ENCODE measurements at regions not wholly inside any gene's neighbourhood (a gene's known extent, or its start where the extent isn't known, plus 50 kb on each side); places are given as distances from the start of the nearest gene placed in this dataset.
"Not testable (repeated sequence)": the region's sequence is repeated elsewhere in the genome, so short reads cannot be mapped to it uniquely, and the experiment has no call there.

DNA sequence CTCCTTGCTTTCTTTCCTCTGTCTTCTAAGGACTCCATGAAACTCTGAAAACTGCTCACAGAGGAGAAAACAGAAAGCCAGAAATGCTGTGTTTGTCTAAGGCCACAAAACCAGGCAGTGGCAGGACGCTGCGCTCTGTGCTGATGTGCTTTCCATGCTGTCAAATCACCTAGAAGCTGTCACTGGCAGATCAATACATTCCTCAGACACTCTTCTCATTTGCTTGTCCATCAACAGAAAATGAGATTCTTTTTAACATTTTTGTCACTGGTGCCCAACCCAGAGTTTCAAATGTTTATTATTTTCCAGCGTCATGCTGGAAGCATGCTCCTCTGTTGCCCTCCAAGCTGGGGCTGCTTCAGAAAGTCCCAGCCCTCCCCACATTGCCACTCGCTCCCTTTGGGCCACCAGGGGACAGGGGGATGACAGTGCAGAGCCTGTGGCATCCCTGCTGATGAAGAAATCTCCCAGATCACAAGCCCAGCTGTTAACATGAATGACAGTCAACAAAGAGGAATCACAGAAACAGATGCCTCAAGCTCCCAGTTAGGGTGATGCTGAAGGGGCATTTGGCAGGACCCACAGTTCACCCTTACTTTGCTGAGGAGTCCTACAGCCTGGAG, 117.5 kb upstream of the MEIS1 start:
- DNase-seq (ENCODE audit: low spot score) = no peak

DNA sequence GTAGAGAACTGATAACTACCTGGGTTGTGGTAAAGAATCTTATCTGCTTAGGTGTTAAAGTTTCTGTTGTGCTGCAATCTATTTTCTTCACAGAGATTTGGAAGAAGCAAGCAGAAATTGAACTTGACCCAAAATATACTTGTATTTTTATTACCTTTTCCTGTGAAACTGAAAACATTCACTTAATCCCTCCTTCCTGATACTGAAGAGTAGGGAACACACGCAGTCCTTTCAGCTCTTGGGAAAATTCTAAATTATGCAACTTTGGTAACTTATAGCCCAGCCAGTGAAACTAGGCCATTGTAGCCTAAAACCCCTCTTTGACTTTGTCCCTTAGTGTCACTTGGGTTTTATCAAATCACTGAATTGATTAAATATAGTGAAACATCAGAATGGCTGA, 128.4 kb upstream of the MEIS1 start:
- DNase-seq (ENCODE audit: low spot score) = no peak

DNA sequence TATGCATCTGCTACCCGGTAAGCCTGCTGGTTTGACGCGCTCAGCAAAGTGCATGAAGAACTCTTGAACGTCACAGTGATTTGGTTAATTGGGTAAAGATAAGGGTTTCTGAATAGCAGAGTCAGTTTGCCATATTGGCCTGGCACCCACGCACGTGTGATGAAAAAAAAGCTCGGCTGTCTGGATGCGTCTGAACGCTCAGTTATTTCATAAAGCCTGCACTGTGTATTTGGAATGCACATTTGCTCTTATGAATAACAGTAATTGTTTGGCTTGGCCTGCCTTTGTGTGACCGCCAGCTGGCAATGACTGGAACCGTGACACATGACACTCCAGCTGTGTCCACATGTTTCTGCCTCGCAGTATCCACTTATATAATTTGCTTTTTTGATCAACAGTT, 129.2 kb upstream of the MEIS1 start:
- no peak for DNase-seq (ENCODE audit: low spot score)

DNA sequence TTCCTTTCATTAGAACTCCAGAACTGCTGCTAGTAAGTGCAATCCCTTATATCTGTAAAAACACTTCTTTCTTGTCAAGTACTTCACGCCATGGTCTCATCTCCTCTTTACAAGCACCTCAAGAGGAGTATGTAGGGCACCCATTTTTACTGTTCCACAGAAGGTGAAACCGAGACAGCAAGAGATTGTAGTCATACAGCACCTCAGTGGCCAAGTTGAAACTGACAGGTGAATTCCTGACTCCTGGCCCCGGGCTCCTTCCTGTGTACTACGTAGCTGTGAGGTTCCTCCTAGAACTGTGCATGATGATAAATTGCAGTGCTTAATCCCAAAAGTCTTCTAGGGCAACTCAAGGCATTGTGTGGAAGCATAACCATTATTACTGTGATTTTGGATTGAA, 131.5 kb upstream of the MEIS1 start:
- DNase-seq (ENCODE audit: low spot score) = no peak

DNA sequence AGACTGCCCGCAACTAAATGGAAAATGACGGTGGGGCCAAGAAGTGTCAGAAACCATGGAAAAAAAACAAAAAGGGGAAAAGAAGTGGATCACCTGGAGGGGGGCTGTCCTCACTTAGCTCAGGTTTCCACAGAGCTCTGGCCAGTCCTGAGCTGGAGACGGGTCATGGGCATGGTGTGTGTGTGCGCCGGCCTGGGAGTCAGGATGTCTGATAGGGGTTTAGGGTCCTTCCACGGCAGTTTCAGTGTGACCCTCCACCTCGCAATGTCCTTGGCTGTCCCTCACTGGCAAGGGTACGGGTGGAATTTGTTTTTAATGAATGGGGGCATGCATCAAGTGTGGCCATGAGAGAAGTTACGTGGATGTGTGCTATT, 133.2 kb upstream of the MEIS1 start:
- no peak for DNase-seq (ENCODE audit: low spot score)

DNA sequence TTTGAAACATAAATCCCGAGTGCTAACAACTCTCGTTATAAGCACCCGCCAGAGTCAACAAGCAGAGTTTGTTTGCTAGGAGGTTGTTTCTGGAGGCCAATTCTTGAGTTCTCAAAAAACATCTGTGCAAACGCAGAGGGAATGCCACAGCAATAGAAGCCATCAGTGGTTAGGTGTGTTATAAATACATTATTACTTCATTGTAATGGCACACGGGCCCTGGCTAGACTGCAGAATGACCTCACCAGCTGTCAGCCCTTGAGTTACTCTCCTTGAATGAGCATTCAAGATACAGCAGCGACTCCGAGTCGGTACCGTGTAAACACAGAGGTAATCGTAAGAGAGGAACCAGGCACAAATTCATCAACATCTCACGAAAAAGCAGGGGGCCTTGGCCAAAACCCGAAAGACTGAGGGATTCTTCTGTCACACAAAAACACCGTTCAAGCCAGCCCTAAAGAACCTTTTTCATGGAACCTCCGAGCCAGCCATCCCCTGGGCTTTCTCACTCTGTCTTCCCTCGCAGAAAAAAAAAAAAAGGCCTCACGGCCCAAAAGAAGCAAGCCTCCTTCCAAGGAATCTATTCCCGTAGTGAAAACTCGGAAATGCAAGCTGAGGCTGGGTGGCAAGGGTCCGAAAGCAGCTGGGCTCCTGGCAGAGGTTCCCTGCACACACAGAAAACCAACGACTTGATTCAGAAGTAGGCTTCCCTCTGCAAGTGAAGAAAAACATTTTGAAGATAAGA, 133.7 kb upstream of the MEIS1 start:
- peak; percentile 15 for DNase-seq (ENCODE audit: low spot score)

DNA sequence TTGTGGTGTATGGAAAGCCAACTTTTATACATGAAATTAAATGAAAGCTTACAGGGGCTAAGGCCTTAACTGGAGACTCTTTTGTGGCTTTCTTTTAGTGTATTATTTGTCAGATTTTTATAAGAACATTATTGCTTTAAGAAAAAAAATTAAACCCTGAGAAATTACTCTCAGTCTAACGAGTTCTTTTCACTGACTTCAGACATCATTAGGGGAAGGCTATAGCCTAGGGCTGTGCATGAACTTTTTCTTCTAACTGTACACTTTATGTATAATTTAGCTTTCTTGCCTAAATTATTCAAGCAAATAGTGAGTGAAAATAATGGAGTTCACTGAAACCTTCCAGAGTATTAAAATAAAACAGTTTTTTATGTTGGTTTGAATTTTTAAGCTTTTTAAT, 151.1 kb upstream of the MEIS1 start:
- no peak for DNase-seq (ENCODE audit: low spot score)

DNA sequence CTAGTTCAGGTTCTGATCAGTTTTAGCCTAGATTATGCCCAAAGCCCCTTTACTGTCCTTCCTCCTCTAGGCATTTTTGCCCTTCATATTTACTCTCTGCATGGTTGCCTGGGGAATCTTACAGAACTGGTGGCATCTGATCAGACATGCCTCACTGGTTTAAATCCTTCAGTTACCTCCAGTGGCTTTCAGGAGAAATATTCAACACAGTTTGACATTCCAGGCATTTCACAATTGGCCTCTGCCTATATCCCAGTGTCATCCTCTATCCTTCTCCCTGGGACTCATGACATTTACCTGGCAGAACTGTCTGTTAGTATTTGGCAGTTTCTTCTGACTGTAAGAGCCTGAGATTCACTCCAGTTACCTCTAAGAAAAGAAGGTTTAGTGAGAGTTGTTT, 152.9 kb upstream of the MEIS1 start:
- DNase-seq (ENCODE audit: low spot score) = no peak

DNA sequence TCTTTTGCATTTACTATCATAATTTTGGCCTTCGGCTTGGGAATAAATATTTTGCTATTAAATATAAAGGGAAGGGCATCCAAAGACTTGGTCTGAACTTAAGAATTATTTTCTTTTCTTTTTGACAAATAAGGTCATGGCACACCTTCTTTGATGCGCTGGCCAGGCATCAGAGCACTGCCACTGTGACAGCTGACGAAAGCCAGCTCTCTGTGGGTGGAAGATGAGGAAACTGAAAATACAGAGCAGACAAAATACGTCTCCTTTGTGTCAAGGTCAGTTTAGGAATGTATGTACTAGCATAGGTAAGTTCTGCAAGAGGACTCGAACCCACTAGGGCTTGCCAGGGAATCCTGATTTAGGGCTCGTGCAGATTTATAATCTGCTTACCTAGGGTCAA, 155.9 kb upstream of the MEIS1 start:
- no peak for DNase-seq (ENCODE audit: low spot score)

DNA sequence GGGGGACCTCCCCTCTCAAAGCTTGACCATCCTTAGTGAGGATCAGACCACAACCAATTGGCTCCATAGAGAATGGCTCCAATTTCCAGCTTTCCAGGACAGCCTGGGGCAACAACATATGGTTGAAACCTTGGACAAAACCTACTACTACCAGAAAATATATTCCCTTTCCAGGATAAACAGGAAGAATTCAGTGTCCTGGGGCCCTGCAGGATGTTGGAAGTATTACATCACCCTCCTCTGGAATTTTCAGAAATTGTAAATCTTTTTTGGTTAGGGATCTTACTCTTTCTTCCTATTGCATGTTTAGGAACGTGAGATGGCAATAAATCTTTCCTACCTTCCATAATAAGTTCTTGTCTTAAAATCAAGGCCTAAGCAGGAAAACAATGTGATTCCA, 158.9 kb upstream of the MEIS1 start:
- DNase-seq (ENCODE audit: low spot score) = no peak

DNA sequence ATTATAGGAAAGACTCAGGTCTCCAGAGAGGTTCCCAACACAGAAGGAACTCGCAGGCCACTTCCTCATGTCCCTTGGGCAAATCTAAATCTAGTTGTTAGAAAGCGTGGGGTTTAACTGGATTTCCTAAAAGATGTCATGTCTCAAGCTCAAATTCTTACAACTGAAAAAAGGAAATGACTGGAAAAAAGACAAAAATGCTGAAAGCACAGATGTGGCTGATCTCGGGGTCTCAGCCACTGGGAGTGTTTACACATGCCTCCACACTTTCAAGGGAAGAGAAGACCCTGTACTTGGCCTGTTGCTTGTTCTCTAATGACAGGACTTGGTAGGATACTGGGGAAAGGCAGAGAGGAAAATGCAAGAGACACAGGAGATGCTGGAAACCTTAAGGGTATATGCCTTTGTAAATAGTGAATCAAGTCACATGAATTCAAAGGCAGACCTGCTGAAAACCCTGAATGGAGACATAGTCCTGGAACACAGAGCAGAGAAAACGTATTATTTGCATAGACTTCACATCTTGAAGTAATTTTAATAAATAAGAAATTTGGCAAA, 160.9 kb upstream of the MEIS1 start:
- DNase-seq (ENCODE audit: low spot score) = no peak

DNA sequence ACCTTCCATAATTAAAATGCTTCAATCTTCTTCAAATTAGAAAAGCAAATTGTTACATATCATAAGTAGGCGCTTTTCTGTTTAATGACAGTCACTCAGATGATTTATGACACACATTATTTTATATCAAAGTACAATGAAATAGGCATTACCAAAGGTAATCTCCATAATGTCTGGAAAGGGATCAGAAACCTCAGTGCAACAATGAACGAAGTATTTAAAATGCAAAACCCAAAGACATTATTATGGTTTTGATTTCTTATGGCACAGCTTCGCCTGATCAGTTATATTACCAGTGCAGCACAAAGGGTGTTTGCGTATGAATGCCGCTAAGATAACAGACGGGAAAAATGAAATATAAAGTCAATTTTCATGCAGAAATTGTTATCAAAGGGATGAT, 162.2 kb upstream of the MEIS1 start:
- DNase-seq (ENCODE audit: low spot score) = no peak

DNA sequence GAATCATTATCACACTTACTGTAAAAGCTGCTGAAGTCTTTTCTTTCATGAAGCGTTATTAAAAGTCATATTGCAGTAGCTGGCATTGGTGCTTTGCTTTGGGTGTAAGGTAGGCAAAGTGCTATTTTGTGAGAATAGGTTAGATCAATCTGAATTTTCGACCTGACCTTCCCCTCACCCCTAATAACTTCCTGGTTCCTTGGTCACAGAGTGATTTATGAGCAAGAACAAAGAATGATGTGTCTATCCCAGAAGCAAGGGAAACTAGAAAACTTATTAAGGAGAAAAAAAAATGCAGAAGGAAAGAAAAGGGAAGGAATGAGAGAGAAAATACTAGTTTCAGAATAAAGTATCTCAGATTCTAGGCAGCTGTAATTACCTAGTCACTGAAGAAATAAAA, 163.1 kb upstream of the MEIS1 start:
- DNase-seq (ENCODE audit: low spot score) = no peak

DNA sequence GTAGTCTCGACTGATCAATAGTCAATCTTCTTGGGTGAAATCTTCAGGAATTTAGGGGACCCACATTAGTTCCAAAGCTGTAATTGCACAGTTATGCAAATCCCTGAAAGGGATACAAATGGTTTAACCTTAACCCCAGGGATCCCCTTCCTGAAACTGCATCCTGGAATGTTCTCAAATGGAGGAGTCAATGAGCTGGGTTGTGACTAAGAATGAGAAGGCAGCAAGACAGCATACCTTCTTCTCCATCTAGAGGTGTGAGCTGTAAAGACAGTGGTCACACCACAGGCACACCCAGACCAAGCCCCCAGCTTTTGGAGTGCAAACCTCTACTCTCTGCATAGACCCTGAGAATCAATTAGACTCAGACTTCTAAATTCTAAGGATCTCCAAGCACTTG, 164.7 kb upstream of the MEIS1 start:
- DNase-seq (ENCODE audit: low spot score) = no peak

DNA sequence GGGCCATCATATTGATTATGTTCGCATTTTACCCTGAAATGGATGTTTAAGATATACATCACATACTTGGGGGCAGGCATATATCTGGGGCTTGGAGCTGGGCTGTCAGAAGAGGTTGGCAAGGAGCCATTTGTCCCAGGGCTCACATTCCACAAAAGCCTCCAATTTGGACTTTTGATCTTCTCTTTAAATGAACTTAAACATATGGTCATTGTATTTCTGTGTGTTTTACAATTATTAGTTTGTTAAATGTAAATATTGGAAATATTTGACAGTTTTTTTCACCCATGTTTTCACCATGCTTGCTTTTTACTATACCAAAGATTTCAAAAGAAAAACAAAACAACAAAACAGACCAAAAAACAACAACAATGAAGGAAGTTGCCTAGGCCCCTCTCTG, 165.8 kb upstream of the MEIS1 start:
- no peak for DNase-seq (ENCODE audit: low spot score)

DNA sequence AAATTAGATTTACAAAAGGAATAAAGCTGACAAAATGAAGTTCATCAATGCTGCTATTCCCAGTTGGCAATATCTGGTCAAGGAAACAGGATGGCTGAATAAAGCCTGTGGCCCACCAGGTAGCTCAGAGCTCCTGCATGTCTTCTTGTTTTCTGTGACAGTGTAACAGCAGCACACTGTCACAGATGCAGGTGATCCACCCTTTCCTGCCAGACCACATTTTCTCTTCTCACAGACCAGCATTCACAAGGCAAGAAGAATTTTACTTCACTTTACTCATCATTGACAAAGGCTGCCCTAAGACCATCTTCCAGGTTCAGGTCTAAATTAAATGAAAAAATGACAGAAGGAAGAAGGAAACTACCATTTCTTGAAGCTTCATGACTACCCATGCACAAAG, 166.2 kb upstream of the MEIS1 start:
- DNase-seq (ENCODE audit: low spot score) = no peak

DNA sequence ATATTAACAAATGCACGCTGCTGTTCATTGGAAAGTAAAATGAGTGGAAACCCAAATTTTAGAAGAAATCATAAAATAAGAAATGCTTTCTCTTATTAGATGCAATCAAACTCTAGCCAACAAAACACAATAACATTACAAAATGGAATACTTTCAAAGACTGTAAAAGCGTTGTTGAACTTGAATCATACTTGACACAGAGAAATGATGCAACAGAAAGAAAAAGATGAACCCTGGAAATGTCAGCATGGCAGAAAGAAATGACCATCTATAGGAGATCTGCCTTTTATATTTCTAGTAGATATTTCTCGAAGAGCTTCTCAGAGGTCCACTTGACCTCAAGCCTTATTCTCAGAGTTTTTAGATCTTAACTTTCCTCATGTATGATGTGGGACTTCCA, 170.6 kb upstream of the MEIS1 start:
- DNase-seq (ENCODE audit: low spot score) = no peak

DNA sequence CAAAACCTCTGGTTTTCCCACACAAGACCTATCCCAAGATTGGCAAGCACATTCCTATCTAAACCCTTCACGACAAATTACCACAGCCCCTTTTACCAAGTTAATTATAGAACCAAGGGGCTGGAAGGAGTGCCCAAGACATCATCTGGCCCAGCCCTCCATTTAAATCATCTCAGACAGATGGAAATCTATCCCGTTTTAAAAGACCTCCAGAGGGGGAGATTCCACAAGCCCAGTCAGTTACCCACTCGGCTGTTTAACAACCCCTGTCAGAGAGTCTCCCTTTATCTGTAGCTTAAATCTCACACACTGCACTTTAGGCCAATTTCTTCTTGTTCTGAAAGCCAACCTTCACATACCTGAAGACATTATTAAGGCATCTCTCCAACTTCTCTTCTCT, 179.1 kb upstream of the MEIS1 start:
- DNase-seq (ENCODE audit: low spot score) = no peak

DNA sequence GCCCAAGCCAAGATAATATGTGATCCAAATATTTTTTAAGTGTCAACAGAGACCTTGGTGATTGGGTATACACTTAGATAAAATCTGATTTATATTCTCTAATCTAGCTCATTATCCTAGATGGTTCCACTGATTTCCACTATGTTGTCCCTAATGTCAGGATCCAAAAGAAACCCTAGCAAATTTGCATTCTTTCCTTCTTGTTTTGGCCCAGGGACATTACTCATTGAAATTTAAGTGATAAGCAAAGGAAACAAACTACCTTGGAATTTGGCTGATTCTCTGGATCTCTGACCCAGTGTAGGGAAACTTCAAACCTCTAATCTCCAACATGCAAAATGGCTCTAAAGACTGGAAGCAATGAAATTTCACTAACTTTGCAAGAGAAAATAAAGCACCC, 179.8 kb upstream of the MEIS1 start:
- DNase-seq (ENCODE audit: low spot score) = no peak

DNA sequence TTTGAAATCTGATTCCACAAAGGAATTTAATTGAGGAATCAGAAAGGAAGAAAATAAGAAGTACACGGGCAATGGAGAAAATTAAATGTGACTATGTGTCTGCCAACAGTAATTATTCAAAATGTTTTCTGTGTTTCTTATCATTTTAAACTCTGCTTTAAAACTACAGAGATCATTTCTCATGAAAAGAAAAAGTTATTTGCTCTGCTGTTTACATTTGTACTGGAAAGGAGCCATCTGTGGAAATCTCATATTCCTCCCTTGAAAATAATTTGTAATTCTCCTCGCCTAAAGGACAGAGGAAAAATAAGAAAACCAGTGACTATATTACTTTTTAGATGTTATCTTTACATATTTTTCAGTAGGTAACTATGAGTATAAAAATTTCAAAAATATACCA, 181.9 kb upstream of the MEIS1 start:
- no peak for DNase-seq (ENCODE audit: low spot score)

DNA sequence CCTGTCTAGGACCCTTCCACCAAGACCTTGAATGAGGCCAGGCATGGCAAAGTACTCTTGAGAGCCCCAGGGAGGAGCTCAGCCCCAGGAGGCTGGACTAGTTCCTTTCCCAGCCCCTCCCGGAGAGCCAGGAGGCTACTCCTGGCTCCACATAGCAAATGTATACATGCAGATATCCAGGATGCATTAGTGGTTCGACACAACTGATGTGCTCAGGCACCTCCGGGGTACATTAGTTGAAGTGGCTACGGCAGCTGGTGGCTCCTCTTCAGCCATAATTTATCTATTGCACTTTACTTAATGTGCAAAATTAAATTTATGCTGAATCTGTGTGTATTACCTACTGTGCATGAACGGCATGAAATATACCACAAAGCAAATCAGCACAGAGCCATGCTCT, 182.8 kb upstream of the MEIS1 start:
- DNase-seq (ENCODE audit: low spot score) = no peak

DNA sequence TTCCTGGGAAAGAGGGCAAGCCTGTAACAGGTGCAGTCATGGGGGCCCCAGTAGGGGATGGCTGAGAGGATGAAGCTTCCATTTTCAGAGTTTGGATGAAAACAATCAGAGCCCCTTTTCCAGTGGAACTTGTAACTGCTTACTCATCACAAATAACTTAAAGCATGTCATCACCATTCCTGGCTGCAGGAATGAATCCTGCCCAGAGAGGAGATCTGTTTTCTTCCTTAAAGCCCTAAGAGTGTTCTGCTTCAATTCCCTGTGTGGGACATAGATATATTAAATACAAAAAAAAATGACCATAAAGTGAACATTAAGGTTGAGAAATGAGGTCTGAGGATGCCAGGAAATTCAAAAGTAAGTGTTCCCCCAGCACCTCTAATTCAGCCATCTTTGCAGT, 183.4 kb upstream of the MEIS1 start:
- DNase-seq (ENCODE audit: low spot score) = no peak

DNA sequence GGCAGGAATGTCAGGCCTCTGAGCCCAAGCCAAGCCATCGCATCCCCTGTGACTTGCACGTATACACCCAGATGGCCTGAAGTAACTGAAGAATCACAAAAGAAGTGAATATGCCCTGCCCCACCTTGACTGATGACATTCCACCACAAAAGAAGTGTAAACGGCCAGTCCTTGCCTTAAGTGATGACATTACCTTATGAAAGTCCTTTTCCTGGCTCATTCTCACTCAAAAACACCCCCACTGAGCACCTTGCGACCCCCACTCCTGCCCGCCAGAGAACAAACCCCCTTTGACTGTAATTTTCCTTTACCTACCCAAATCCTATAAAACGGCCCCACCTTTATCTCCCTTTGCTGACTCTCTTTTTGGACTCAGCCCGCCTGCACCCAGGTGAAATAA, 185.8 kb upstream of the MEIS1 start:
- DNase-seq (ENCODE audit: low spot score) = not testable (repeated sequence)

DNA sequence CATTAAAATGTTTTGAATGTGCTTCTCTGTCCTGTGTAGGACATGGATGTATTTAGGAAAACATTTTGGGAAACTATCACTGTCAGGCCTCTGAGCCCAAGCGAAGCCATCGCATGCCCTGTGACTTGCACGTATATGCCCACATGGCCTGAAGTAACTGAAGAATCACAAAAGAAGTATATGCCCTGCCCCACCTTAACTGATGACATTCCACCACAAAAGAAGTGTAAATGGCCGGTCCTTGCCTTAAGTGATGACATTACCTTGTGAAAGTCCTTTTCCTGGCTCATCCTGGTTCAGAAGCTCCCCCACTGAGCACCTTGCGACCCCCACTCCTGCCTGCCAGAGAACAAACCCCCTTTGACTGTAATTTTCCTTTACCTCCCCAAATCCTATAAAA, 191.1 kb upstream of the MEIS1 start:
- not testable (repeated sequence) for DNase-seq (ENCODE audit: low spot score)
